ENCODE measurements at regions not wholly inside any gene's neighbourhood (a gene's known extent, or its start where the extent isn't known, plus 50 kb on each side); places are given as distances from the start of the nearest gene placed in this dataset.

DNA sequence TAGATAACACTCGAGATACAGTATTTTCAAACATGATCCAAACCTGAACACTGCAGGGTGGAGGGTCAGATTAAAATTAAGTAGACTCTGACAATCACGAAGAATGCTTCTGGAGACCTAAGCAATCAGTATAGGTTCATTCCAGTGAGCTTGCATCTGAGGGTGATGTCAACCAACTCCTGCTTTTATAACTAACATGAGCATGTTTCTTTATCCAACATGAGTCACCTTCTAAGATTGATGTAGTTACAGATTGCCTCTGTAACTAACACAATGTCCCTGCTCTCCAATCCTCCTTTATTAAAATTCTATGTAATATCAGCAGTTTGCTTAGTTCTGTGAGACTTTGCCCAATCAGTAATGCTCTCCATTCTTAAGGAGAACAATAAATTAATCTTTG, 225.7 kb downstream of the ARL6IP6 start:
- no peak for TF ChIP-seq CTCF (IDR thresholded peaks at IDR 0.05)
- no peak for TF ChIP-seq POLR2A (IDR thresholded peaks at IDR 0.05)
- TF ChIP-seq EP300 (IDR thresholded peaks at IDR 0.05; ENCODE audit: low read depth): no peak
